ENCODE measurements at regions not wholly inside any gene's neighbourhood (a gene's known extent, or its start where the extent isn't known, plus 50 kb on each side); places are given as distances from the start of the nearest gene placed in this dataset.
"Not testable (repeated sequence)": the region's sequence is repeated elsewhere in the genome, so short reads cannot be mapped to it uniquely, and the experiment has no call there.

DNA sequence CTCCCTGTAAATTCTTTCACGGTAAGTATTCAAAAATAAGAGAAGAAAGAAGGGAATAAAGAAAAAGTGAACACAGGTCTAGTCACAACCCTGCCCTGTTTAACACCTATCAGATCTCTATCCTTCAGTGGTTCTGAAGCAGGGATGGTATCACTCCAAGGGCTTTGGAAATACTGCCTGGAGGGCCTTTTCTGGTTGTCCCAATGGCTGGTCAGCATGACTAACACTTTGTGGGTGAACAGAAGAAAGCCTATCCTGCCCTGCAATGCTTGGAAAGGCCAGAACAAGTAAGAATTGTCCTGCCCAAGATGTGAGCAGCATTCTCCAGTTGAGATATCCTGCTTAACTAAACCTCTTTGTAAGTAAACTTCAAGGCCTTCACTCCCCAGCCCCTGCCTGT lies 124.9 kb downstream of the TMEM167A start:
- no peak for FAIRE-seq

DNA sequence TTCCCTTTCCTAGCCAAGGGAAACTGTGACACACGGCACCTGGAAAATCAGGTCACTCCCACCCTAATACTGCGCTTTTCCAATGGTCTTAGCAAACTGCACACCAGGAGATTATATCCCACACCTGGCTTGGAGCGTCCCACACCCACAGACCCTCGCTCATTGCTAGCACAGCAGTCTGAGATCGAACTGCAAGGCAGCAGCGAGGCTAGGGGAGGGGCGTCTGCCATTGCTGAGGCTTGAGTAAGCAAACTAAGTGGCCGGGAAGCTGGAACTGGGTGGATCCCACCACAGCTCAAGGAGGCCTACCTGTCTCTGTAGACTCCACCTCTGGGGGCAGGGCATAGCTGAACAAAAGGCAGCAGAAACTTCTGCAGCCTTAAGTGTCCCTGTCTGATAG lies 132.9 kb downstream of the TMEM167A start:
- not testable (repeated sequence) for FAIRE-seq

DNA sequence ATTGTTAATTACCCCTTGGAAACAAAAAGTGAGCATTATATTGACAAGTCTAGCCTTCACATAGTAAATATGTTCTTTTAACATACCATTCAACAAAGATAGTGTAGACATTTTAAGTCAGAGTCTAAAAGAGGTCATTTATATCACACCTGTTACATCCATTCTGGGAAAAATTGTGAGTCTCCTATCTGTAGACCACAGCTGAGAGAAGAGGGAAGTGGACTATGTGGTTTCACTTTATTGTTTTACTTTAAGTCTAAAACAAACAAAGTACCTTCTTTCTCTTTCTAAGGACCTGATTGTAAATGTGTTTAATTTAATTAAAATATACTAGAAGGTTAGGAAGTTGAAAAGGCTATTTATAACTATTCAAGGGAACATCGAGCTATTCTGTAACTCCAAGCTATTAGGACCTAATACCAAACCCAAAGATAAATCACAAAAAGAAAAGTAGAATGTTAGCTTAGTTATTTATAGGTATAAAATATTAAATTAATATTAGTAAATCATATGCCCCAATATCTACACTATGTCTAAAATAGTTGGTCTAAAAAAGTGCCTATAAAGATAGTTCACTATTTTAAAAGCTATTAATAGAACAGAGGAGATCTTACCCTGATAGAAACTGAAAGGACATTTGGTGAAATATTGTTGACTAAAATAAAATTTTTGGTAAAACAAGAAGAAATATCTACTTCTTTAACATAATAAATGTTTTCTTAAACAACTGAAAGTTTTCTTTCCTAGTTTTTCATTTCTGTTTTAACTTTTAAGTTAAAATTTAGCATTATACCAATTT lies 134.9 kb downstream of the TMEM167A start:
- no peak for FAIRE-seq

DNA sequence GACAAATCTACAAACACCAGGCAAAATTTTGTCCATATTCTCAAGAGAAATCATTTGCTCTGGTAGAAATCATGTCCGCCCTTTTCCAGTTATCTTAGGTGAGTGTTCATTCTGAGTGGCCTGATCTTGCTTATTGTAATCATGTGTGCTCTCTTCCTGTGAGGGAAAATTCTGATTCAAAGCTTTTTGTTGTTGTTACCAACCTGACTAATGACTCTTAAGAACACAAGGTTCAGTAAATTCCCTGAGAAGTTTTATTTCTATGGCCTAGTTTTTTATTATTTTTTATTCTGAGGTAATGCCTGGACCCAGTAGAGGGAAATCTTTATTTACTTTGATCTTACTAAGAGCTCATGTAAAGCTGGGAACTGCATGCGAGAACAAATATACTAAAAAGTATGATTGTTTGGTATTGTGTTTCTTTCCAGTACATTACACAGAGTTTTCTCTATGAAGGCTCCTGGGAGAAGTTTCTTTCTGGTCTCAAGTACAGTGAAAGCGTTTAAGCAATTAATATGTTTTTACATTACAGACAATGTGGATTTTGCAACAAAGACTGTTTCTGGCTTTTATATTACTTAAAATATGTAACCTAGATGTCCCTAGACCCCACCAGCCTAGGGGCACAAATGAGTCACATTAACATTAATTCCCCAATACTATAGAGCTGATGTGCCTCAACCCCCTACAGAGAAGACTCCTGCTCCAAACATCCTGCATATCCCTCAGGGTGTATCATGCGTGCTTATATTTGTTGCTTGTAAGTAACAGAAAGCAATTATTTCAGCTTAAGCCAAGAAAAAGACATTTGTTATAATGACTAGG lies 138.1 kb downstream of the TMEM167A start:
- no peak for FAIRE-seq

DNA sequence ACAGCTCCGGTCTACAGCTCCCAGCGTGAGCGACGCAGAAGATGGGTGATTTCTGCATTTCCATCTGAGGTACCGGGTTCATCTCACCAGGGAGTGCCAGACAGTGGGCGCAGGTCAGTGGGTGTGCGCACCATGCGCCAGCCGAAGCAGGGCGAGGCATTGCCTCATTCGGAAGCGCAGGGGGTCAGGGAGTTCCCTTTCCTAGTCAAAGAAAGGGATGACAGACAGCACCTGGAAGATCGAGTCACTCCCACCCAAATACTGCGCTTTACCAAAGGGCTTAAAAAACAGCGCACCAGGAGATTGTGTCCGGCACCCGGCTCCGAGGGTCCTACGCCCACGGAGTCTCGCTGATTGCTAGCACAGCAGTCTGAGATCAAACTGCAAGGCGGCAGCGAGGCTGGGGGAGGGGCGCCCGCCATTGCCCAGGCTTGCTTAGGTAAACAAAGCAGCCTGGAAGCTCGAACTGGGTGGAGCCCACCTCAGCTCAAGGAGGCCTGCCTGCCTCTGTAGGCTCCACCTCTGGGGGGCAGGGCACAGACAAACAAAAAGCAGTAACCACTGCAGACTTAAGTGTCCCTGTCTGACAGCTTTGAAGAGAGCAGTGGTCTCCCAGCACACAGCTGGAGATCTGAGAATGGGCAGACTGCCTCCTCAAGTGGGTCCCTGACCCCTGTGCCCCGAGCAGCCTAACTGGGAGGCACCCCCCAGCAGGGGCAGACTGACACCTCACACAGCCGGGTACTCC lies 144.5 kb downstream of the TMEM167A start:
- FAIRE-seq = not testable (repeated sequence)

DNA sequence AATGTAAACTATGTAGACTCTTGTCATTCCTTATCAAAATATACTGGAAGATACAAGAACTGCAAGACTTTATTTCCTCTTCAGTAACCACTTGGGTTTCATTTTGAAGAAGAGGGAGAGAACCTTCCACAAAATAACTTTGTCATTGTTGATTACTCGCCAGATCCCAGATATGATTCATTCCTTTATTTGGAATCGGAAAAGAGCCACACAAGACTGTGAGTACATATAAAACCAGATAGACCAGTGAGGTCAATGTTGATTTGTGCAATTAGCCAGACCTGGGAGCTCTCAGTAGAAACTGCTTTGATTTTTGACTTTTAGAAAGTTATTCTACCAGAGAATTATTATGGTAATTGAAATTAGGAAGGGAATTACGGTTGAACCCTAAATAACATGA lies 146.1 kb downstream of the TMEM167A start:
- FAIRE-seq = no peak

DNA sequence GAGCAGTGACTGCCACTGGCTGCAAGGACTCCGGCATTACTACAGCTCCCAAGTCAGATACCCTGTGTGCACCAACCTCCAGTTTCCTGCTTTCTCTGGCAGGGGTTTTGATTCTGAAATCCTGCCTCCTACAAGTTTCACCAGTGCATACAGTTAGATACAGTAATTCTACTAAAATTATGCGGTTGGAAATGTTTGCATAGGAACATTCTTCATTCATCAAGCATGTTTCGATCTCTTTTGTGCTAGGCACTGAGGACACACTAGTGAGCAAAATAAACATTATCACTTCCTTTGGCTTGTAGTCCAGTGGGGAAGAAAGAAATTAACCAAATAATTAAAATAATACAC lies 152.2 kb downstream of the TMEM167A start:
- FAIRE-seq = no peak

DNA sequence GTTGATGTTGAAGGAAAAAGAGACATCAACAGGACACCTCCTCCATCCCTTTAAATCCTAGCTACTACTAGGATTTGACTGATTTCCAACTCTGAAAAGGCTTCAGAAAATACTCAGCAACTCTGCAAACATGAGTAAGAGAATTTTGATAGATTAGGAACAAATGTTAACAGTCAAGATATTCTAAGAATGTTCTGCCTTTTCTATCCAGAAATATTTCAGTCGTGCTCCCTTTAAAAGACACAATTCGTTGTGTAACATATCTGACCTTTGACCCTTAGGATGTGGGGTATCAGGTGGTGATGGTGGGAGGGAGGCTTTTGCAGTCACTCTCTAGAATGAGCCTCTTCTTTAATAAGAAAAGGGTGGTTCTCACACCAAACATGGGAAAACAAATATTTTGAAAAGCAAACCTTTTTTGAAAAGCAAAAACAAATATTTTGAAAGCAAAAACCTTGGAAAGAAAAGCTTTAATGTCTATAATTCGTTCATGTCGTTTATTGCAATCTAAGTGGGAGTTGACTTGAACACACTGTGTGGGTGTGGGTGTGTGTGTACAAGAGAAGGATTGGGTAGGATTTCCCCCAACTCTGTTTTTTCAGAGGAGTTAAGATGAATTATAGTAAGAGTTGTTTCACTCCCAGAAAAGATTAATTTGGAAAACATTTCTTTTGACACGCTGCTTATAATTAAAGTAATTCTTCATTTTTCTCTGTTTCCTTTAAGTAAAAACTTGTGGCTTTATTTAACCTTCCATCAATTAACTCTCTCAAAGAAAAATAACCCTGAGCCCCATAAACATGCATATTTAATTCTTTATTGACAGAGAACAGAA lies 152.8 kb downstream of the TMEM167A start:
- no peak for FAIRE-seq

DNA sequence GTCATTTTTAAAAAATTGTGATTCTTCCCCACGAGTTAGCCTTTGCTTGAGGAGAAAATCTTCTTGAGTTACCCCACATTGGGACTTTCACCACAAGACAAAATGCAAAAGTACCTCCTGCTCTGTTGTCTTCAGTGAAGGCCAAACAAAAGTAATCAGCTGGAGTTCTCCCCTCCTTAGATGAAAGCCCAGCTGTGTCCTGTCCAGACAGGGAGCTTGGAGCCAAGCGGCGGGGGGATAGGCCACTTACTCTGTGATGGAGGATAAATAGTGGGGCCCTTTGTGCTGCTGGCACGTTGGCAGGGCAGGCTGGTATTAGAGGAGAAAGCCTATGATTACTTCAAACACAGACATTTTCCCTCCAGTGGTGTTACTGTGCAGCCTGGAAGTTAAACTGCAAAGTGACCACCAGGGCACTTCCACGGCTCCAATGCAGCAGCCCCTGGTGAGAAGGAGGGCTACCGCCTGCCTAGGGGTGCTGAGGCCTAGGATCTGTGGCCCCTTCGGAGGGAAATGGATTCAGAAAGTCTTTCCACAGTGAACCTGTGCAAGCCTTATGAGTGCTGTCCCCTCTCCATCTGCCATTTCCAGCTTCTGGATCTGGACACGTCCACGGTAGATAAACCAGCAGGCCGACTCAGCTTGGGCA lies 155.0 kb downstream of the TMEM167A start:
- FAIRE-seq = no peak

DNA sequence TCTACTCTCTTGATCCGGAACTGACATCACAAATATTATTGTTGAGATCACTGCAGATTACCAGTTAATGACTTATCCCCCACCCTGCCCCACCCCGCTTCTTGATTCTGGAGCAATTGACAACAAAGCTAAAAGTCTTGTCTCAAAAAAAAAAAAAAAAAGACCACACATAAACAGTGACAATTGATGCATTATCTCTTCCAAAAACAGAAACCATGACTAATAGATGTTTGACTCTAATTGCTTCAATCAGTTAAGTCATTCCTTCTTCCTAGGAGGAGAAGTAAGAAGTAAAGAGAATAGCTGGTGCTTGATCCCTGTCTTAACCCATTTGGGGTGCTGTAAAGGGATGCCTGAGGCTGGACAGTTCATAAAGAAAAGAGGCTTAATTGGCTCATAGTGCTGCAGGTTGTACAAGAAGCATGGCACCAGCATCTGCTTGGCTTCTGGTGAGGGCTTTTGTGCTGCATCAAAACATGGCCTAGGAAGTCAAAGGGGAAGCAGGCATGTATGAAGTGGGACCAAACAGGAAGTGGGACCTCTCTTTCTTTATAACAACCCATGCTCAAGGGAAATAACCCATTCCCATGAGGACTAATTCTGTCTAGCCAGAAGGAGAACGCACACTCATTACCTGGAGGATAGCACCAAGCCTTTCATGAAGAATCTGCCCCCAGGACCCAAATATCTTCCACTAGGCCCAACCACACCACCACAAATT lies 158.7 kb downstream of the TMEM167A start:
- no peak for FAIRE-seq

DNA sequence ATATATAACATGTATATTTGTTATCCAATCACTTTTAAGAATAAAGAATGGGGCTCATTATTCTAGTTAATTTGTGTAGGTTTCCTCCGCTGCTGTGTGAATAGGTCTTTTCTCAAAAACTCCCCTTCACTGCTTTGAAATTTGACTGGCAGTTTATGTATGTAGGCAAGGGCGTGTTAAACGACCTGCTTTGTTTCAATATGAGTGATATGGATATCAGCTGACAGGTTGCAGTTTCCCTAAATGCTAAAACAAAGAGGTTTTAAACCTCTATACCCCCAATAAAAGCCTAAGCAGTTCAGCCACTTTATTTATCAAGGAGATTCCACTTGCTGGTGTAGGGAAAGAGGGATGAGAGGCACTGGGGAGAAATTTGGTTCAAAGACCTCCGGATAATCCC lies 159.6 kb downstream of the TMEM167A start:
- FAIRE-seq = no peak

DNA sequence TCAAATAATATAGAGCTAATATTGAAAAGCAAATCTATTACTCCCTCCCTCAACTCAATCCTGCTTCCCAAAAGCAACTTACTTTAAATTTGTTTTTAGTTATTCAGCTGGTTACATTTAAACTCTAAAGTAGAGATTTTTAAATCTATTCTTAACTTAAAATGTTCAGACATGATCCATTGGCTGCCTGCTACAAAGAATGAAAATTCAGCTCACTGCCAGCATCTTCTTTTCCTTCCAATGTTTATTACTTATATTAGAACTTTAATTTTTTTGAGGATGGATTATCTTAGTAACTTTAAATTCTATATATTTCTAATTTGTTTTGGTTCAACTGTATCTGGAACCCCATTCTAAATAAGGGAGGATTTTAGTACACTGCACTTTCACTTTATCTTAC lies 163.2 kb downstream of the TMEM167A start:
- FAIRE-seq = no peak

DNA sequence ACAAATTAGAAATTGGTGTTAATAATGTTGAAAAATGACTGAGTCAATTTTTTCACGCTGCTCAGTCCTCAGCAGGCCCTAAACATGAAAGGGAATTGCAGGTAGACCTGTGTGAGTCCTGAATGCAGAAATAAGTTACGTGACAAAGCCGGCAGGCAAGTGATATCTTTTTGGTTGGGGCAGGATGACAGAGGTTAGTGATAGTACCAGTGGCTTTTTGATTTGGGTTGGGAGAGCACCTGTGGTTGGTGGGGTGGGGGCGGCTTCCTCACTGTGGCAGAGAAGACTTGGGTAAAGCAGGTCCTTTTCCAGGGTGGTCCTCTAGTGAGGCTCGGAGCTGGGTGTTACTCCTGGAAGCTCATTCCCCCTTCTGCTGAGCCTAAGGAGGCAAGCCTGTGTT lies 164.7 kb downstream of the TMEM167A start:
- no peak for FAIRE-seq

DNA sequence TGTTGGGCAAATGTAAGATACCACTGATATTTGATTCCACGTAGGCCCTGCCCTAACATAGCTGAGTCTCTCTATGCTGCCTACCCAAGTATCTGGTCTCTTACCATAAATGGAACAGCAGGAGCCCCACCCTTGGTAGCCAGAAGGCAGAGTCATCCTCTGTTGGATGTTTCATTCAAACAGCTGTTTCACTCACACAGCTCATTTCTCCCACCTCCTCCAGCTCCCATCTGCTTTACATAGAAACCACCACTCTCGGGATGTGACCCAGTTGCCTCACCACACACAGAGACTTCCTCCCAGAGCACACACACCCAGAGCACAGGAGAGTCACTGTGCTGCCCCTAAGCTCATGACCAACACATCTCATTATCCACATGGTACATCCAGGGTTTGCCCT lies 165.3 kb downstream of the TMEM167A start:
- FAIRE-seq = no peak

DNA sequence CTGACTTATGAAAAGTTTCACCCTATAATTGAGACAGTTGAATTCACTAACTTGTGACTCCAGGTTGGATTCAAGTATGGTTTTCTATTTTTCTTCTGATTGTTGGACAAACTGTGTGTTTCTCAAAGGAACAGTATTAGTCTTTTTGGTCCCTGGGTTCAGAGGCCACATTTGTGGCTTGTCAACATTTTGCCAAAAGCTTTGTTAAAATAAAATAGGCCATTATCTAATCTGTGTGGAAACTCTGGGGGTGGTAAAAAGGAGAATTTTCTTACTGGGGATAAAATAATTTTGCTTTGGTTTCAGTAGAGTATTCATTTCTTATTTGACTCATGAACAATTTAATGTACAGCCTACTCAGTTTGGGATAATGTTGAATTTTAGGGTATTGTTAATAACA lies 166.3 kb downstream of the TMEM167A start:
- no peak for FAIRE-seq

DNA sequence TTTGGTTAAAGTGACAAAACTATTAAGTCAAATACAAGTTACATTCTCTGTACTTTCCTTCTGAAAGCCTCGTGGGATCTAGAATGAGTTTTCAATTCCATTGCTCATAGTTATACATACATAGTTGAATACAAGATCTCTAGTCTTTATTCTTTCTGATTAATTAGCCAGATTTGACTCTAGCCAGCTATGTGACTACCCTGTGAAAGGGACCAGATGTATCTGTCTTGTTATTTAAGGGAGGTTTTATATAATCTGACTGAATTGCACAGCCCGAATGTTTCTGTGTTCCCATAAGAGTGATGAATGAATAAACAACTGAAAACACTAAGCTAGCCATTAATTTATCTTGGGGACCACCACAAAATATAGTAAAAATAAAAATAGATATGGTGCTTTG lies 166.7 kb downstream of the TMEM167A start:
- FAIRE-seq = no peak

DNA sequence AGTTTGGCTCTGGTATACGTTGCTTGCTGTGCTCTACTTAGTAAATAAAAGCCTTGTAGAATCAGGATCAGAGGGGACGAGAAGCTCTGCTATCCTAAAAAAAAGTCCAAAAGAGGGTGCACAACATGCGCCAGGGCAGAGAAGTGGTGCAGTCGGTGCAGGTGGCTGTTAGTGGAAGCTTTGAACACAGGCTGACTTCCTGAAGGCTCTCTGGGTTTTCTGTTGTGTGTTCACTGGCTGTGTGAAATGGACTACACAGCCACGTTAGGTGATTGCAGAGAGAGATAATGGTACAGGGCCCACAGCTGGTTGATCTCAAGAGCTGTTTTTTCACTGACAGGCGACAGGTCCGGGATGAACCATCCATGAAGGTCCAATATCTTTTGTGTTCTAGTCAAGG lies 167.4 kb downstream of the TMEM167A start:
- no peak for FAIRE-seq

DNA sequence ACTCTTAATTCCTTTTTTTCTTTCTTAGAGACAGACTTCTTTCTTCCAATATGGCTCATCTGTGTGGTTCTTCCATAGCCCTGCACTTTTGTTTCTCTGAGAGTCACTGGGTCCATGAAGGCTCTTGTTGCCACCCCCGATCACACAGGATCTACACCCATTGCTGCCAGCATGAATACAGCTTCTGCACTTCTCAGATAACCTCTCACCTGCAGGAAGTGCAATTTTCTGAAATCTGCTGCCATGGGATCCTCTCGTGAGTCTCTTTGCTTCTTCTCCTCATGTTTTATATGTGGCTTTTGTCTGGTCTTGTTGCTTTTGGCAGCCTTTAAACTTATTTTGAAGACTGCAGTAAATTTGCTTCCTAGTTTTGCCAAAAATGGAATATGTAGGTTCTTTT lies 171.2 kb downstream of the TMEM167A start:
- no peak for FAIRE-seq

DNA sequence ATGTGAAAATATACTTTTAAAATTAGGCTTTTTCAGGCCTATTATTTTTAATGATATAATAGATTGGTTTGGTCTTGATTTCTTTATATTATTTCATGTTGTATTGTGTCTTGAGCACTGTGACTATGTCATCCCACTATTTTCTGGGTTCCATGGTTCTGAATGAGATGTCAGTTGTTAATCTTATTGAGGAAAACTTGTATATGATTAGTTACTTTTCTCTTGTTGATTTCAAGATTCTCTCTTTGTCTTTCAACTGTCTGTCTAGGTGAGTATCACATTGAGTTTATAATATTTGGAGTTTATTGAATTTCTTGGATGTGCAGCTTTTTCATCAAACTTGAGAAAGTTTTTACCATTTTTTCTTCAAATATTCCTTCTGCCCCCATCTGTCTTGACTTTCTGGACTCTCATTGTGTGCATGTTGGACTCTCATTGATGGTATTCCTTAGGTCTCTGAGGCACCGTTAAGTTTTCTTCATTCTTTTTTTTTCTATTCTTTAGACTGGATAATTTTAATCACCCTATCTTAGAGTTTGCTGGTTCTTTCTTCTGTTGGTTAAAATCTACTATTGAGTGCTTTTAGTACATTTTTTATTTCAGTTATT lies 175.8 kb downstream of the TMEM167A start:
- no peak for FAIRE-seq

DNA sequence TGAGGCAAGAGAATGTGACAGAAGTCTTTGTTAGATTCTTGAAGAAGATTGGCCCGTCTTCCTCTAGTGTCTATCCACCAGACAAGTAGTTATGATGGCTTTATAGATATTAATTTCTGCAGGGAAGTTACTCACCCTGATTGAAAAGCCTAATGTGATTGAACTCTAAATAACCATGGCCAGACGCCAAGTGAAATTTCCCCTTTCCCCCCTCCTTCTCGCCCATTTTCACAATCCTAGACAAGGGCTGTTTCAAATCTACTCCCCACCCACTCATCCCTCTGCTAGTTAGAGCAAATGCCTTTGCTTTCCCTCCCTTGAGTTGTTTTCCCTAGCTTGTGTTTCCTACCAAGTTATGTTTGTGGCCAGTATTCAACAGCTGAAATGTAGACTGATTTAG lies 182.5 kb downstream of the TMEM167A start:
- FAIRE-seq = no peak

DNA sequence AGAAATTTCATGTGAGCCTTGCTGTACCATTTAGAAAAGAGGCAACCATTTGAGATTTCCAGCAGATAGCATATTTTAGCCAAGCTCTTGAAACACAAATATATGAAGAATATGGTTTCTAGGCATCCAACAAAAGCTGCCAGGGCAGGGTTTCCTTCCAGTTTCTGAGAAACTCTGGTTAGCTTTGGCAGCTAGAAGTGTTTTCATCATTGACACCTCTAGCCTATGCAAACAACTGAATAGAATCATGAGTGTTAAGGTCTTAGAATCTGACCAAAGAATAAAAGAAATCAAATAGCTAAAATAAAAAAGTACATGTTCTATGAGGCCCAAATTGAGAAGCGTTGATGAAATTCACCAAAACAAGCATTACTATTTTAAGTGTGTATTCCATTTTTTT lies 188.1 kb downstream of the TMEM167A start:
- no peak for FAIRE-seq

Data from islet of Langerhans (tissue), 1 donor.